ENCODE measurements at regions not wholly inside any gene's neighbourhood (a gene's known extent, or its start where the extent isn't known, plus 50 kb on each side); places are given as distances from the start of the nearest gene placed in this dataset.

DNA sequence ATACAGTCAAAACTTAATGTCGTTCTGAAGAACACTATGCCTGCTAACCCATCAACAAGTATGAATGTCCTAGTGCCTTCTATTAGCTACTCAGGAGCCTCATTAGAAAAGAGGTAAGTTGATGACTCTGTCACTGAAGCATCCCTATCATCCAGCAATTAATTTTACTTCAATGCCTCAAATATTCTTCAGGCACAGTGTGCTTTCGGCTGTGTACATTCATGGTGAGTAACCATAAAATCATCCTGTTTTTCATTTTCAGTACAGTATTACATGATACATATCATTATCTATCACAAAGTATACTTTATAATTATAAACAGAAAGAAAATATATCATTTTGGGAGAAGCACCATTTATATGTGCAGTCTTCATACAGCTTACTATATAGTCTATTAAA is 495.5 kb upstream of the ZWINT start:
- H3K4me1 Mint-ChIP-seq (ENCODE audit: unreplicated experiment) = no peaks in the 10 kb centered on the region
- H3K36me3 Mint-ChIP-seq = no peaks in the 10 kb centered on the region
- no peaks in the 10 kb centered on the region for H3K27me3 Mint-ChIP-seq
- no peak for DNase-seq (ENCODE audit: extremely low spot score, unreplicated experiment)
- TF ChIP-seq, protein P1, sequence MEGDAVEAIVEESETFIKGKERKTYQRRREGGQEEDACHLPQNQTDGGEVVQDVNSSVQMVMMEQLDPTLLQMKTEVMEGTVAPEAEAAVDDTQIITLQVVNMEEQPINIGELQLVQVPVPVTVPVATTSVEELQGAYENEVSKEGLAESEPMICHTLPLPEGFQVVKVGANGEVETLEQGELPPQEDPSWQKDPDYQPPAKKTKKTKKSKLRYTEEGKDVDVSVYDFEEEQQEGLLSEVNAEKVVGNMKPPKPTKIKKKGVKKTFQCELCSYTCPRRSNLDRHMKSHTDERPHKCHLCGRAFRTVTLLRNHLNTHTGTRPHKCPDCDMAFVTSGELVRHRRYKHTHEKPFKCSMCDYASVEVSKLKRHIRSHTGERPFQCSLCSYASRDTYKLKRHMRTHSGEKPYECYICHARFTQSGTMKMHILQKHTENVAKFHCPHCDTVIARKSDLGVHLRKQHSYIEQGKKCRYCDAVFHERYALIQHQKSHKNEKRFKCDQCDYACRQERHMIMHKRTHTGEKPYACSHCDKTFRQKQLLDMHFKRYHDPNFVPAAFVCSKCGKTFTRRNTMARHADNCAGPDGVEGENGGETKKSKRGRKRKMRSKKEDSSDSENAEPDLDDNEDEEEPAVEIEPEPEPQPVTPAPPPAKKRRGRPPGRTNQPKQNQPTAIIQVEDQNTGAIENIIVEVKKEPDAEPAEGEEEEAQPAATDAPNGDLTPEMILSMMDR (conservative IDR thresholded peaks at IDR 0.05) = no peak
- H3K9me3 Mint-ChIP-seq = no peaks in the 10 kb centered on the region
- H3K27ac Mint-ChIP-seq = no peak overlapping the region
- H3K4me3 Mint-ChIP-seq = no peak overlapping the region

DNA sequence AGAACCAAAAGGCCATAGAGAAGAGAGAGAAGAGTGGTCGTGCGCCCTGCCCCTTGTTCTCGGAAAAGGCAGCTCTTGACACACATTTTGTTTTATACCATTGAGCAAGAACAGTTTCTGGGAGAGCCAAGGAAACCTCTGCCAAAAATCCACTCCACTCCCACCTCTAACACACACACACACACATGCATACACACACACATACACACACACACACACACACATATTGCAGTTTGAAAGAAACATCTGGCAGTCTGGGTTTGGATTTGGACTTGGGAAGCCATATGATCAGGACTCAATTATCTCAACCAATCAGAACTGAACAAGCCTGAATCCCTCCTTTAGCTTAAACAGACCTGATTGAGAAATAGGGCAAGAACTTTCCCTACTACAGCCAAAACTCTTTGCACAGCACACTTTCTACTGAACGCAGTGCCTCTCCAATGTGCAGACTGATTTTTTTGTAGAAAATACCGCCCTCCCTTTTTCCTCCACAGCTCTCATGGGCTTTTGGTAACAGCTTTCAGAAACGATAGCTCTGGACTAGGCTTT is 484.0 kb upstream of the ZWINT start:
- H3K9me3 Mint-ChIP-seq = no peaks in the 10 kb centered on the region
- H3K36me3 Mint-ChIP-seq = no peaks in the 10 kb centered on the region
- H3K4me1 Mint-ChIP-seq (ENCODE audit: unreplicated experiment) = no peaks in the 10 kb centered on the region
- H3K27me3 Mint-ChIP-seq = no peaks in the 10 kb centered on the region
- no peak overlapping the region for H3K4me3 Mint-ChIP-seq
- TF ChIP-seq, protein P1 (conservative IDR thresholded peaks at IDR 0.05) = no peak
- no peak for DNase-seq (ENCODE audit: extremely low spot score, unreplicated experiment)
- no peak overlapping the region for H3K27ac Mint-ChIP-seq

DNA sequence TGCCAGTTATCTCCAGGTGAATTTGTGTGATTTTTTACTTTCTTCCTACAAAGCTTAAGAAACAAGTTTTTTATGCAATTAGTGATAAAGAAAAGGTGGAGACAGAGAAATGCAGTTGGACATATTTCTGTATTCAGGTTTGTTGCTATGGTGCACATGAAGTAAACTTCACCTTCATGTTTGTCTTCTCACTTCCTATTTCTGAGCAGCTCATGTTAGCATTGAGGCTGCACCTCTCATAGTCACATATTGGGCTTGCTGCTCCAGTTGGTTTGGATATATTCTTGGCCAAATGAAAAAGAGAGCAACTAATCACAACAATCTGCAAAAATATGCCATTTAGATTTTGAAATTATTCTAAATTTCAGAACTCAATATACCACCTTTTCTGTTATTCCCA is 475.6 kb upstream of the ZWINT start:
- TF ChIP-seq, protein P1 (conservative IDR thresholded peaks at IDR 0.05) = no peak
- Mint-ChIP-seq H3K4me1 (ENCODE audit: unreplicated experiment) (no peaks in the 10 kb centered on the region), H3K27ac (no peak overlapping the region), H3K4me3 (no peak overlapping the region), H3K27me3 (no peaks in the 10 kb centered on the region), H3K36me3 (no peaks in the 10 kb centered on the region), H3K9me3 (no peaks in the 10 kb centered on the region)
- no peak for DNase-seq (ENCODE audit: extremely low spot score, unreplicated experiment)

DNA sequence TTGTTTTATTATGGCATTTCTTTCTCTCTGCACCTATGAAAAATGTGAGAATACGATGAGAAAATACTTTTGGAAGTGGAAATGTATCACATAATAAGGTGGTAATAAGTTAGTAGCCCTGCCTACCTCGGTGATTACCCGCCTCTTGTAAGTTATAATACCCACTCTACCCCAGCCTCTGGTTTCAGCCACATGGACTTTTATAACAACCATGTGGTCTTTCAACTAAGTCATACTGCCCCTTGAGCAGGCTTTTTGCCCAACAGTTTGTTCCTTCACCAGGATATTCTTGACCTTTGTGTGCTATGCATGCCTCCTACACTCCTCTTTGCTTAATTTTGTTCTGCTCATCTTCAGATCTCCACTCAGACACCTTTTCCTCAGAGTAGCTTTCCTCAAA is 470.6 kb upstream of the ZWINT start:
- Mint-ChIP-seq H3K36me3 (no peaks in the 10 kb centered on the region), H3K9me3 (peaks cover 5% of the 10 kb centered on the region), H3K27ac (no peak overlapping the region), H3K4me3 (no peak overlapping the region), H3K4me1 (ENCODE audit: unreplicated experiment) (no peaks in the 10 kb centered on the region), H3K27me3 (no peaks in the 10 kb centered on the region)
- no peak for DNase-seq (ENCODE audit: extremely low spot score, unreplicated experiment)
- TF ChIP-seq, protein P1 (conservative IDR thresholded peaks at IDR 0.05) = no peak

- Mint-ChIP-seq H3K27me3 (no peaks in the 10 kb centered on the region), H3K4me1 (ENCODE audit: unreplicated experiment) (no peaks in the 10 kb centered on the region), H3K9me3 (peaks cover 5% of the 10 kb centered on the region), H3K4me3 (no peak overlapping the region), H3K36me3 (no peaks in the 10 kb centered on the region), H3K27ac (no peak overlapping the region)
- DNase-seq (ENCODE audit: extremely low spot score, unreplicated experiment) = no peak
- TF ChIP-seq, protein P1 (conservative IDR thresholded peaks at IDR 0.05) = peak; percentile 55
Observed at GRCh38 chr10:56823849-56824248, 462.8 kb upstream of the ZWINT start.

DNA sequence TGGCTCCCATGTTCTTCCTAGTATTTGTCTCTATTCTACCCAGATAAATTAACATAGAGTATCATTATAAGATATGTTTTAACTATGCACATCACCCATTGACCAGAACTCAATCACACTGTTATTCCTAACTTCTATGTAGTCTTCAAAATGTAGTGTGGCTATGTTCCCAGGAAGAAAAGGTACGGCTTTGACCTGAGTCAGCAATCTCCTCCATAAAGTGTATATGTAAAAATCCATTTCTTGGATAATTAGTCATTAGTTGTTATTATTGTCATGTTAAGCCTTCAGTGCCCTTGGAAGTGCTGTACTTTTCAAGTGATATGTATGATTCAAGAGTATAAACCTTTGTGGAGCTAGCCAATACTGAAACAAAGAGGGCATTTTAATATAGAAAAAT is 444.0 kb upstream of the ZWINT start:
- no peaks in the 10 kb centered on the region for H3K4me1 Mint-ChIP-seq (ENCODE audit: unreplicated experiment)
- no peak for DNase-seq (ENCODE audit: extremely low spot score, unreplicated experiment)
- no peaks in the 10 kb centered on the region for H3K9me3 Mint-ChIP-seq
- H3K36me3 Mint-ChIP-seq = no peaks in the 10 kb centered on the region
- H3K27me3 Mint-ChIP-seq = no peaks in the 10 kb centered on the region
- TF ChIP-seq, protein P1 (conservative IDR thresholded peaks at IDR 0.05) = no peak
- no peak overlapping the region for H3K27ac Mint-ChIP-seq
- H3K4me3 Mint-ChIP-seq = no peak overlapping the region
